Psoas muscle (tissue), 7 donors: ENCODE measurements at regions not wholly inside any gene's neighbourhood (a gene's known extent, or its start where the extent isn't known, plus 50 kb on each side); places are given as distances from the start of the nearest gene placed in this dataset.
"Not testable (repeated sequence)": the region's sequence is repeated elsewhere in the genome, so short reads cannot be mapped to it uniquely, and the experiment has no call there.

ENCODE experiments used
- ATAC-seq, 4 donors: fragments of 200-7000 bp; cut with Tn5 transposase; one replicate each; pipeline ENCODE4 v1.9.1; 2020; ENCODE audit warnings: moderate library complexity in 3 of 4, mild to moderate bottlenecking in 2 of 4
- DNase-seq, 2 donors: peaks; one replicate each; pipeline ENCODE4 v3.0.0-alpha.2; 2020
- H3K27ac ChIP-seq: fragments of 200-600 bp; one replicate; pipeline ENCODE4 v1.8.0; 2022
- H3K27me3 ChIP-seq, 3 donors: fragments of 200-600 bp in 1 of 3; one replicate each; pipeline versions ENCODE4 v1.6.1 to v1.8.0; 2013 to 2022; ENCODE audit warnings: low read length in 2 of 3, mild to moderate bottlenecking in 2 of 3, moderate library complexity in 1 of 3; ENCODE audit not compliant: insufficient read depth in 3 of 3
- H3K36me3 ChIP-seq, 2 donors: fragments of 200-600 bp in 1 of 2; one replicate each; pipeline versions ENCODE4 v1.6.1 to v1.8.0; 2013 to 2022; ENCODE audit warnings: low read depth in 1 of 2, mild to moderate bottlenecking in 1 of 2, moderate library complexity in 1 of 2; ENCODE audit not compliant: insufficient read depth in 1 of 2
- H3K4me1 ChIP-seq: fragments of 200-600 bp; one replicate; pipeline ENCODE4 v1.8.0; 2022
- H3K4me3 ChIP-seq: fragments of 200-600 bp; one replicate; pipeline ENCODE4 v1.8.0; 2022; ENCODE audit warnings: mild to moderate bottlenecking
- H3K9me3 ChIP-seq: fragments of 200-600 bp; one replicate; pipeline ENCODE4 v1.8.0; 2022
- WGBS, 3 donors: extraction: QIAGEN DNeasy Blood & Tissue Kit; methylation state at CpG; one replicate each; pipeline versions ENCODE4 v1.1.6 to v1.1.7; 2013; 5-methylcytosine and 5-hydroxymethylcytosine counted together
- intact Hi-C, 2 donors: fragments of 100-400 bp; cut with DNase I; formaldehyde crosslinking; loops; one replicate each; pipeline versions ENCODE4 v1.11.0 to v1.14.2; 2022
- TF ChIP-seq, protein P1 (sequence below): fragments of 200-600 bp; IDR thresholded peaks from one replicate; pipeline ENCODE4 v1.8.0; 2022; ENCODE audit warnings: antibody characterized with exemption
- donor health status: healthy with polysubstance abuse.
- donor health status: DM: no; HTN: no; CAD: no; lungs with moderate emphysema.
- donor health status: Bipolar disorder and iron deficiency.
- donor health status: healthy.
- donor health status: DM: yes; HTN: yes; CAD: no.
- donor health status: DM: no; HTN: no; CAD: no.
- donor health status: DM: yes; HTN: yes; CAD: no.

GRCh38 chr2:167785606-167786216, 461.7 kb downstream of the STK39 start:
- Histone ChIP-seq H3K4me1 (peaks cover 21% of the 10 kb centered on the region), H3K9me3 (no peaks in the 10 kb centered on the region), H3K36me3 (no peaks in the 10 kb centered on the region), H3K4me3 (no peak overlapping the region), H3K27me3 (no peaks in the 10 kb centered on the region), H3K27ac (no peak overlapping the region)
- TF ChIP-seq, protein P1, sequence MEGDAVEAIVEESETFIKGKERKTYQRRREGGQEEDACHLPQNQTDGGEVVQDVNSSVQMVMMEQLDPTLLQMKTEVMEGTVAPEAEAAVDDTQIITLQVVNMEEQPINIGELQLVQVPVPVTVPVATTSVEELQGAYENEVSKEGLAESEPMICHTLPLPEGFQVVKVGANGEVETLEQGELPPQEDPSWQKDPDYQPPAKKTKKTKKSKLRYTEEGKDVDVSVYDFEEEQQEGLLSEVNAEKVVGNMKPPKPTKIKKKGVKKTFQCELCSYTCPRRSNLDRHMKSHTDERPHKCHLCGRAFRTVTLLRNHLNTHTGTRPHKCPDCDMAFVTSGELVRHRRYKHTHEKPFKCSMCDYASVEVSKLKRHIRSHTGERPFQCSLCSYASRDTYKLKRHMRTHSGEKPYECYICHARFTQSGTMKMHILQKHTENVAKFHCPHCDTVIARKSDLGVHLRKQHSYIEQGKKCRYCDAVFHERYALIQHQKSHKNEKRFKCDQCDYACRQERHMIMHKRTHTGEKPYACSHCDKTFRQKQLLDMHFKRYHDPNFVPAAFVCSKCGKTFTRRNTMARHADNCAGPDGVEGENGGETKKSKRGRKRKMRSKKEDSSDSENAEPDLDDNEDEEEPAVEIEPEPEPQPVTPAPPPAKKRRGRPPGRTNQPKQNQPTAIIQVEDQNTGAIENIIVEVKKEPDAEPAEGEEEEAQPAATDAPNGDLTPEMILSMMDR = no peak
- DNase-seq (no peak), ATAC-seq (no peak)
- intact Hi-C loops = no loop called here
- WGBS, 3 donors = 43 to 49% (median 43%) methylated on average over 6 of the region's 6 CpGs

- Histone ChIP-seq H3K4me1 (peaks cover 21% of the 10 kb centered on the region), H3K4me3 (no peak overlapping the region), H3K27ac (no peak overlapping the region), H3K27me3 (no peaks in the 10 kb centered on the region), H3K36me3 (no peaks in the 10 kb centered on the region), H3K9me3 (no peaks in the 10 kb centered on the region)
- intact Hi-C loops = no loop called here
- 49 to 67% (median 64%) methylated on average over 3 of the region's 3 CpGs for WGBS, 3 donors
- DNase-seq = no peak
- ATAC-seq = peak; percentile 63 to 78 (median 68)
- TF ChIP-seq, protein P1 = no peak
These were observed 463.3 kb downstream of the STK39 start for GRCh38 chr2:167784084-167784425.

DNA sequence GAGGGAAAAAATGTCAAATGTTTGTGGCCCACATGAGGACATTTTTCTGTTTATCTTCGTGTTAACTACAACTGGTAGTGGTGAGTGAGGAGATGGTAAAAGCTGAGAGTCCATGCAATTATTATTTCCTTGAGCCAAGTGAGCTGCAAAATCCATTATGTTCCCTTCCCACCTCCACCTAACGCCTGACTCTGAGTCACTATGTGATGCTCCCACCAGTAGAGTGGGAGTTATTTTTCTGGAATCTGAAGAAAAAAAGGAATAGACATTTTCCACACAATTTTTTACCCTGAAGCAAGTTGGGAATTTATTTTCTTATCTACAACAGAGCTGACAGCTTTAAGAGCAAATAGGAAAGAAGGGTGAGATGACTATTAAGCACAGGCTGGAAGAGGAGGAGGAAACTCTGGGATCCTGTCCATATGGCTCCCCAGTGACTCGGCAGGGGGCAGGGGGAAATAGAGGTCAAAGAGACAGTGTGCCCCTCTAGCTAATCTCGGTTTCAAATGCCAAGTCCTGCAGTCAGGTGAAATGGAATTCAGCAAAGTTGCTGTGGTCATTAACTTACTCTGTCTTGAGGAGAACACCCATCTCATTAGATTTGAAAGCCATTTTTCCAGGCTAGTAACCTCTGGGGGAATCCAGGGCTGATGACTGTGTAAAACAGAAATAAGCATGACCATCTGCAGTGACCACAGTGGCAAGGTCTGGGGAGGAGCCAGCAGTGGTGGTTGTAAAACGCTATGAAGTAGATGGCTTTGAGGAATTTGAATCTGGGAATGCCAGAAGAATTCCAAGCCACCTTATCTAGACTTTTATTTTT, 463.9 kb downstream of the STK39 start:
- Histone ChIP-seq H3K27ac (peak overlapping the region; percentile 73), H3K27me3 (no peaks in the 10 kb centered on the region), H3K4me3 (no peak overlapping the region), H3K4me1 (peaks cover 21% of the 10 kb centered on the region), H3K9me3 (no peaks in the 10 kb centered on the region), H3K36me3 (no peaks in the 10 kb centered on the region)
- TF ChIP-seq, protein P1 = no peak
- DNase-seq (peak; percentile 18 to 58), ATAC-seq (peak; percentile 87 to 93 (median 92))
- intact Hi-C loops = no loop called here
- 8 to 27% (median 15%) methylated on average over 5 of the region's 5 CpGs for WGBS, 3 donors

GRCh38 chr2:167781629-167782028, 465.8 kb downstream of the STK39 start:
- H3K4me3 ChIP-seq, H3K27ac ChIP-seq, ATAC-seq, H3K36me3 ChIP-seq, DNase-seq, H3K9me3 ChIP-seq, H3K27me3 ChIP-seq, intact Hi-C loops: not testable (repeated sequence)
- WGBS, 3 donors = 91 to 95% (median 95%) methylated on average over 8 of the region's 8 CpGs
- H3K4me1 ChIP-seq = peaks cover 21% of the 10 kb centered on the region

- TF ChIP-seq, protein P1 = no peak
- intact Hi-C loops = no loop called here
- 34 to 68% (median 37%) methylated on average over 10 of the region's 10 CpGs for WGBS, 3 donors
- Histone ChIP-seq H3K4me3 (peak overlapping the region; percentile 33), H3K27me3 (no peaks in the 10 kb centered on the region), H3K9me3 (no peaks in the 10 kb centered on the region), H3K27ac (peak overlapping the region; percentile 67), H3K36me3 (no peaks in the 10 kb centered on the region), H3K4me1 (peaks cover 2% of the 10 kb centered on the region)
- peak in 1 of 2 donors; percentile 15 for DNase-seq
- ATAC-seq = peak; percentile 71 to 88 (median 82)
These were observed 471.0 kb downstream of the STK39 start for GRCh38 chr2:167776359-167776758.
